ELR (cell line): ENCODE measurements at regions not wholly inside any gene's neighbourhood (a gene's known extent, or its start where the extent isn't known, plus 50 kb on each side); places are given as distances from the start of the nearest gene placed in this dataset.

Source experiments
- DNase-seq: peaks from one replicate; pipeline ENCODE4 v3.0.0-alpha.2; 2015; ENCODE audit warnings: low read depth

DNA sequence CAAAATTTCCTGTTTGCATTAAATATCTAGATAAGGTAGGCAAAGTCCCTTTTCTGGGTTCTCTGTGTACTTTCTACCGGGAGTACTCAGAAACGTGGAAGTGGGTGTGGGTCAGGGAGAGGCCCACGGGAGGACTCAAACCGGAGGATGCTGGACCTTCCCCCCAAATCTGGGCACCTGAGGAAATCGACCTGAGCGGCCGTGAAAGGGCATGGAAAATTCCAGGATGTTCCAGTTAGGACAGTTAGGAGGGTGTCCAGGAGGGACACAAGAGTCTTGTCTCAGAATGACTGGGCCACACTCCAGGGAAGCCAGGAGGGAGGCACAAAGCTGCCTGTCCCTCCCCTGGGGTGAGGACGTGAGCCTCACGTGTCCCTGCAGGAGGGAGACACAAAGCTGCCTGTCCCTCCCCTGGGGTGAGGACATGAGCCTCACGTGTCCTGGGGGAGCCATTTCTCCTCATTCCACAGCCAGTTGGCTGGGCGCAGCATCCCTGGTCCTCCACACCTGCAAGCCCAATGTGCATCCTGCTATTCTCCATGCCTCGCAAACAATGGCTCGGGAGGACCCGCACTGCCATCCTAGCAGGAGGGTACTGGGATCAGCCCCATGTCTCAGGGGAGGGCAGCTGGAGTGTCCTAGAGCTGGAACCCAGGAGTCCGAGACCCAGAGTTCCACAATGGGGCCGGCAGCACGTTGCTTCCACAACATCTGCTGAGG is 190.5 kb upstream of the PPP2R2D start:
- no peak for DNase-seq

DNA sequence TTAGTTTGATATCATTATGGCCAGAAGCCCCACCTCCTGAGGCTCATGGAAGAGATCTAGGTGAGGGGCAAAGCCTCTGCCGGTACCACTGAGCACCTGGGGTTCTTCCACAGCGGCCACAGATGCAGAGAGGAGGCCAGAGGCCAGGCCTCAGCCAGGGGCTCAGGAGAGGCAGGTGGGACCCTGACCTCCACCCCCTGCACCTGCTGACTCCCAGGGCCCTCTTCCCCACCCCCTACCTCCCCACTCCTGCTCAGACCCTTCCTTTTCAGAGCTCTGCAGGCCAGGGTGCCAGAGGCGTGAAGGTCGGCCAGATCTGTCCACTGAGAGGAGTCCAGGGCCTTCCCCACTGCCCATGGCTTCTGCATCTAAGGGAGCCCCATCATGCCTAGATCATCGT is 178.7 kb upstream of the PPP2R2D start:
- DNase-seq, result no peak

DNA sequence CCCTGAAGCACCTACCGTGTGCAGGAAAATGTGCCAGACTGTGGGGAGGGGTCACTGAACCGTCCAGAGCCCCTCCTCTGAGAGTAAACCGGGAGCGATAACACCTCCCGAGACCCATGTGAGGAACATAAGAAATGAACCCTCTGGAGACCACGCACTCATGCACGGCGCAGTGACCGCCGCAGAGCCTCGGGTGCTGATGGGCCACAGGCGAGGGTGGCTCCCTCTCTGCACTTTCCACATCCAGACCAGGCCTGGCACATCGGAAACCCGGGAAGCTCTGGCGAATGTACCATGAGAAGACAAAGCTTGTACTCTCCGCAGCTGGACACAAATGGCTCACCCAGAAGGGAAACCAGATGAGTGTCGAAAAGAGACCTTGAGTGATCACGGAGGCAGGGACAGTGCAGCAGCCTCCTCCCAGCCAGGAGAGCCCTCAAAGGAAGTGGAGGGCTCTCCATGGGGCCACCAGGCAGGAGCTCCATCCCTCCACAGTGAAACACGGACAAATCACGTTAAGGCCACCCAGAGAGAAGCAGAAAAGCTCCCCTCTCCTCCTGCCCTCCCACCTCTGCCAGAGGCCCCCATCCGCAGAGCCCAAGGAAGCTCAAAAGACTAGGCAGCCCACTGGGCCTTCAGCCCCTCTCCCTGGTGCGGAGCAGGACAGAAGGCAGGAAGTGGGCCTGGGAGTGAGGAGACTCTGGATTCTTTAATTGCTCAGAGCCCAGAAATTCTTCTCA is 178.1 kb upstream of the PPP2R2D start:
- no peak for DNase-seq

- DNase-seq, result no peak
These were observed 177.3 kb upstream of the PPP2R2D start for GRCh38 chr10:131723297-131724168.

GRCh38 chr10:131724169-131724545 is 176.7 kb upstream of the PPP2R2D start:
- no peak for DNase-seq

DNA sequence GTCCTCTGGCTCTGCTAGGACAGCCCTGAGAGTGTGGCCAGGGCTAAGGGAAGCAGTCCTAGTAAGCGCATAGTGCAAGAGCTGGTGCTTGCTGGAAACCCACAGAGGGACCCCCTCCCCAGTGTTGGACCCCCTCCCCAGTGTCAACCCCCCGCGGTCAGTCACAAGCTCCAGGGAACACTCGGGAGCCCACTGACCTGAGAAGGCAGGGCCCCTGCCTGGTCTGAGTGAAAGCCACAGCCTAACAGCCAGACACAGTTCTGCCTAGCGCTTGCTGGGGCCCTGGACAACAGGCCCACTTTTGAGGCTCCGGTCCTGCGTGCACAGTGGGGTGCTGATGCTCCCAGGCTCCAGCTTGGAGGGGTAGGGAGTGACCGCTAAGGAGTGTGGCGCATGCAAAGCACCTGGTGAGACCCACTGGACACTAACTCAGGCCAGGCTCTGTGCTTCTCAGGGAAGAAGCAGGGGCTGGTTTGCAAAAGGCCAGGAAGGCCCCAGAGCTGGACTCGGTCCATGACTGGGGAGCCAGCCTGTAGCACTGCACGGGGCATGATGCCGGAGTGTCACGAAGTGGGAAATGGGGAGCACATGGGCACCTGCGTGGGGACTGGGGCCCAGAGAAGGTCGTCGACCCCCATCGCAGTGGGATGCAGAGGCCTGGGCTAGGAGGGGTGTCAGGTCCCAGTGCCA is 175.8 kb upstream of the PPP2R2D start:
- DNase-seq, result no peak

DNA sequence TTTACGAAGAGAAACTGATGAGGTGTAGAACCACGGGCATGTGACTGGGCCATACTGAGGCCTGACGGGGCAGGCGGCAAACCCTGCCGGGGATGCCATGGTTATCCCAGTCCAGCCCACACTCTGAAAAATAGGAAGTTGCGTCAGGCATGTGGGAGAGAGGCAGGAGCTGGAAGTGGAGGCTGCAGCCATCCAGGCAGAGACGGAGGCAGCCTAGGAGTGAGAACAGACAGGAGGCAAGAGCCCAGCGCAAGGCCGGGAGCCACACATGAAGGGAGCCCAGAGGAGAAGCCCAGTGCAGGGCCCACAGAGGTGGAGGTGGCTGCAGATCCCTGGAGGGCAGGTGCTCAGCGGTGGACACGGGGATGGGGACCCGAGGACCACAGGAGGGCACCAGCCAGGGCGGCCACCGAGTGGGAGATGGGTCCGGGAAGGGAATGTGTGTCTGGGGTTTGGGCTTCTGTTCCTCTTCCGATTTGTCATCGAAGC is 175.2 kb upstream of the PPP2R2D start:
- no peak for DNase-seq

DNA sequence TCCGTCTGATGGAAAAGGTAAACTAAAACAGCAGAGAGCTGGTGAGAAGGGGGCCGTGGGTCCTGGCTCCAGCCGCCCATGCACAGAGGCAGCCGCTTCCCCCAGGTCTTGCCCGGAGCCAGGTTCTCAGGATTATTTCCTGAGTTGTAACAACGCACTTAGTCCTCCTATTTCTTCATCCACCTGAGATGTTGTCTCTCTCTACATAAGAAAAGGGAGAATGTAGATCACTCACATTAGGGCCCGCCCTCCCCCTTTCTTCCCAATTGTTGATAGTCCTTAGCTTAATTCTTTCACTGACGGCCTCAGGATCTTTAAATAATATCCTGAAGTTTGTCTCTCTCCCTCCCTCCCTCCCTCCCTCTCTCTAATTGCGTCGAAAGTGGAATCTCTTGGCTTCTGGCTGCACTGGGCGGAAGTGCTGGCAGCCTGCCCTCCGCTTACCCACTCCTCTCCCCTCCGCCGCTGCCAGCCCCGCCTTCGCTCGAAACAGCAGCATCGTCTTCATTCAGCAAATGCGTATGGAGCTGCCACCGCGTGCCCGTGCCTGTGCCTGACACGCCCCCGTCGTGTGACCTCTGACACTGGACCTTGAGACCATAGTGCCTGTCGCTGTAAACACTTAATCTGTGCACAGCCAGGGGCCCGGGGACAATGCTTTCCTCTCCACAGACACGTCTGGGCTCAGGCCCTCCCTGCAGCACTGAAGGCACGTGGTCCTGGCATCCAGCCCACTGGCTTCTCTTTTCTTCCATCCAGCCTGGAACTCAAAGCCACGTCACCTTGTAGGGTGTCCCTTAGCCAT is 174.5 kb upstream of the PPP2R2D start:
- DNase-seq, result no peak

GRCh38 chr10:131726967-131727366 is 173.8 kb upstream of the PPP2R2D start:
- no peak for DNase-seq

DNA sequence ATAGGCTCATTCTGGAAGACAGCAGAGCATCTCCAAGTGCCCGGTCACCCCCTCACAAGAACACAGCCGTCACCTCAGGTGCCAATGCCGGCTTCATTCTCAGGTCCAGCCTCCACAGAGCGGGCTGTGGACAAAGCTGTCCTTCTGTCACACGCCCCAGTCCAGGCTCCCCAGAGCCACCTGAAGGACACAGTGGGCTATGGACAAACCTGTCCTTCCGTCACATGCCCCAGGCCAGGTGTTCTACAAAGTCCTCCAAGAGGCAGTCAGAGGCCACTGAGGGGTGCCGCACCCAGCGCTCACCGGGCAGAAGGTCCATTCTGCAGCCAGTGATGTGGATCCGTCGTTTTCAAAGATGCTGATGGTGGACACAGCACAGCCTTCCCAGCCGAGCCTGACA is 173.2 kb upstream of the PPP2R2D start:
- no peak for DNase-seq

DNA sequence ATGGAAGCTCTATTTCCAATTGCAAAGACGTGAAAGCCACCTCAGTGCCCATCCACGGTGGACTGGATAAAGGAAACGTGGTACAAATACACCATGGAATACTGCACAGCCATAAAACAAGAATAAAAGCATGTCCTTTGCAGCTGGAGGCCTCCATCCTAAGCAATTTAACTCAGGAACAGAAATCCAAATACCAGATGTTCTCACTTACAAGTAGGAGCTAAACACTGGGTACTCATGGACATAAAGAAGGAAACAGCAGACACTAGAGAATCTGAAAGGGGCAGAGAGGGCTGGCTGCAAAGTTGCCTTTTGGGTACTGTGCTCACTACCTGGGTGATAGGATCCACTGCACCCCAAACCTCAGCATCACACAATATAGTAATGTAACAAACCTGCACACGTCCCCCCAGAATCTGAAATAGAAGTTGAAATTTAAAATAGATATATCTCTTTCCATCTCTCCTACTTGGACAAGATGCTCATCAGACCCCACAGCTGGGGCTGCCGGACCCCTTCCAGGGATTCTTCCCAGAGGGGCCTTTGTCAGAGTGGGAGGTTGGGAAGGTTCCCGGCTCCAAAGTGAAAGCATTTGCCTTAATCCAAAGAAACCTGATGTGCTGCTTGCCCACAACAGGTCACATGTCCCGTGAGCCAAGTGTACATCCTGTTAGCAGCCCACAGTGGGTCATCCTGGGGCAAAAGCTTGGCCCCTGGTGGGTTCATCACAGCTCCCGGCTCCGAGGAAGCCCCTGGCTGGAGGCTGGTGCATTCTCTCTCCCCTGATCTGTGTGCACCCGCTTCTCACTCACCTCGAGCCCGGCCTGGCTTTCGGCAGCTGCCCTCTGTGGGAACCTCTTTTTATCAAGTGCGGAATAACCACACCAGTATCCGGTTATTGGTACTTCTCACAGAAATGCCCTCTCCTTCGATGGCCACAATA is 172.3 kb upstream of the PPP2R2D start:
- no peak for DNase-seq

DNA sequence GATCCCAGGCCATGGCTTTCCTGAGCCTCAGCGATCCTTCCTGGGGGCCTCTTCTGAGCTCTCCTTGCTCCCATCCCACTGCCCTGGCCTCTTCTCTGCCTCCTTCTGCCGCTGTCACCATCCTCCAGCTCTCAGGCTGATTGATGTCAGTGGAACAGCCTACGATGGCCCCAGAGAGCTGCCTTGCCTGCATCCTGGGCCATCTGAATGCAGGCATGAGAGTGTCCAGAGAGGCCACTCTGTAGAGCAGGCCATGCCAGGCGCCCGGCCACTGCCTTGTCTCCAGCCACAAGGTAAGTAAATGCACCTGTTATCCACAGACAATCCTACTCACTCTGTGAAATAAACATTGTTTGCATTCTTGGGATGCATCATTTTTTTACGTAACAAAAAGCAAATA is 171.4 kb upstream of the PPP2R2D start:
- no peak for DNase-seq

GRCh38 chr10:131729938-131730660 is 170.7 kb upstream of the PPP2R2D start:
- DNase-seq, result no peak

DNA sequence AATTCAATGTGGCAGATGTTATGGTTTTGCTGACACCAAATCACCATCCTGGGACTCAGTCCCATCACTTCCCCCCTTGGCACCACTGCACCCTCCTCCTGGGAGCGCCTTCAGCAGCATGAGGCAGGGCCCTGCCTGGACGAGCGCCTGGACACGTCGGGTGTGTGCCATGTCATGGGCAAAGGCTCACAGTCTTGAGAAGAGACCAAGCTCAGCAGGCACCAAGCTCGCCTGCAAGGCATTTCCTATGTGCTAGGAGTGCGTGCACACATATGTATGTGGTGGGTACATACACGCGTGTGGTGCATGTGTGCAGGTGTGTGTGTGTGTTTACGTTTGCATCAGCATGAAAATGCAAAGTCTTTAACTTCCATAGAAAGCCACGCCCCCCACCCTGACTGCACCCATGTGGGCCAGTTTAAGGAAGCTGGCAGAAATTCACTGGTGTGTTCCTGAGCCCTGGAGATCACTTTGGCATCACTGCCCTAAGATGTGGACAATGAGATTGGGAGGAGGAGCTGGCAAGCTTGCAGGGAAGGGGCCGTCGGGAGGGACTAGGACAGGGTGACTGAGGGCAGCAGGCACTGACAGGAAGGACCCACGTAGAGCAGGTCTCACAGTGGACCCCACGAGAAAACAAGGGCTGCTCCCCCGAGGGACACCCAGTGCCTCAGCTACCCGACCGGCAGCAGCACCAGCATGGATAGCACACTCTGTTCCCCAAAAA is 169.9 kb upstream of the PPP2R2D start:
- DNase-seq, result no peak

DNA sequence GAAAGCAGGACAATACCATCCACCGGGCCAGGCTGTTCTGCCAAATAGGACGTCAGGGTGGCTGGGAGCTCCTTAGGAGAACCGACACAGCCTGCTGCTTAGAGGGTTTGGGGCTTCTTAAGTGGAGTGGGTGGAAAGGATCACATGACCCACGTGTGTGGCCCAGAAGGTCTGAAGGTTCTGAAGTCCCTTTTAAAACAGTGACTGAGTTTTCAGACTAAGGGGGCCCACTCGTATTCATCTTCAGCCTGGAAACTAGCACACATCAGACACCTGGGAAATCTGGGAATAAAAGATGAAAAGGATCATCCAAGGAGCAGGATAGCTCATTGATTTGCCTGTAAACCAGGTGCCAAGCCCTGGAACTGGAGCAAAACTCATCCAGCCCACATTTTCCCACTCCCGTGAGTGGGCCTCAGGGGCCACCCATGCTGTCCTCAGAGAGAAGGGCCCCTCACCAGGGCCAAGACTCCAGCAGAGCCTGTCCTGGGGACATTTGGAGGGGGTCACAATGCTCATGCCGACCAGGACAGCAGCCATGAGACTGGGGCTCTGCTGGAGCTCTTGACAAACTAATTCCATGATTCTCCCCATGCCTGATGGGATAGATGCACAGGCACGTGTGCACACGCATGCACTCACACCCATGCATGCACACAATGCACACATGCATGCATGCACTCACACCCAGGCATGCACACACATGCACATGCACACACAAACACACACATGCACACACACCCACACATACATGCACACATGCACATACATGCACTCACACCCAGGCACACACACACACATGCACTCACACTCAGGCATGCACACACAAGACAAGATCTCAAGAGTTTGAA is 168.8 kb upstream of the PPP2R2D start:
- DNase-seq, result no peak

- DNase-seq, result no peak
These were observed 168.1 kb upstream of the PPP2R2D start for GRCh38 chr10:131732631-131733127.

DNA sequence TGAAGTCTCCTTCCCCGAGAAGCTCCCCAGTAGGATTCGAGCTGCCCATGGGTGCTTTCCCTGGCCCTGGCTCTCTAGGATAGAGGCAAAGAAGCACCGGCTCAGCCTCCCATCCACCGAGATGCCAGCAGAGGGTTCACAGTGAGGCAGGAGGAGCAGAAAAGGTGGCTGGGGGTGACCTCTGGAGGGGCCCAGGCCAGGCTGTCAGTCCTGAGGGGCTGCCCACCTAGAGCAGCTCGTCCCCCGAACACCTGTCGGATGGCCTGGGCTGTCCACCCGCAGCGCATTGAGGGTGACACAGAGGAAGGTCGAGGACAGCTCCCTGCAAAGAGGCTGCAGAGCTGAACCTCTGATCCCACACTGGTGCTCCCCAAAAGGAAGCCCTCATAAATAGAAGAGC is 167.2 kb upstream of the PPP2R2D start:
- DNase-seq, result no peak

GRCh38 chr10:131735577-131735976 is 165.2 kb upstream of the PPP2R2D start:
- no peak for DNase-seq
